Stimulated activated CD4-positive, alpha-beta T cell treated with anti-CD3 and anti-CD28 coated beads, Interleukin-2, amount 100 ng/mL, for 48 hours (primary cell): ENCODE measurements at regions not wholly inside any gene's neighbourhood (a gene's known extent, or its start where the extent isn't known, plus 50 kb on each side); places are given as distances from the start of the nearest gene placed in this dataset.
"Not testable (repeated sequence)": the region's sequence is repeated elsewhere in the genome, so short reads cannot be mapped to it uniquely, and the experiment has no call there.

Experiments used
- DNase-seq, 2 donors: peaks; one replicate each; pipeline ENCODE4 v3.0.0-alpha.2; 2020

- DNase-seq, result no peak
These were observed 164.3 kb upstream of the PABPC3 start for GRCh38 chr13:24931450-24932251.

GRCh38 chr13:24933106-24934023 is 162.6 kb upstream of the PABPC3 start:
- not testable (repeated sequence) for DNase-seq

DNA sequence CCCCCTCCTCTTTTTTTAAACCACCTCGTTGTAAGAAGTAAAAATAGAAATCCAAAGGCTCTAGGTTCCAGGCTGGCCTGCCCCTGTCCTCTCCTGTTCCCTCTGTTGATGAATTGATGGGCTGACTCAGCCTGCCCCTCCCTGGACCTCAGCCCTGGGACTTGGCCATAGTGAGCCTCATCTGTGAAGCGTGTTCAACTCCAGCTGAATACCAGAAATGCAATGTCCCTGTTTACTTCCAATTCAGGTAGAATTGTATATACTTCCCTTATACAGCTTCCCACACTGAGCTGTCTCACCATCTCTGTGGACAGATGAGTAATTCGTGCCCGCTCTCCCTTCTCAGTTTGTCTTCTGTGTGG is 161.9 kb upstream of the PABPC3 start:
- DNase-seq, result not testable (repeated sequence)

- no peak for DNase-seq
These were observed 157.0 kb upstream of the PABPC3 start for GRCh38 chr13:24938966-24939365.

DNA sequence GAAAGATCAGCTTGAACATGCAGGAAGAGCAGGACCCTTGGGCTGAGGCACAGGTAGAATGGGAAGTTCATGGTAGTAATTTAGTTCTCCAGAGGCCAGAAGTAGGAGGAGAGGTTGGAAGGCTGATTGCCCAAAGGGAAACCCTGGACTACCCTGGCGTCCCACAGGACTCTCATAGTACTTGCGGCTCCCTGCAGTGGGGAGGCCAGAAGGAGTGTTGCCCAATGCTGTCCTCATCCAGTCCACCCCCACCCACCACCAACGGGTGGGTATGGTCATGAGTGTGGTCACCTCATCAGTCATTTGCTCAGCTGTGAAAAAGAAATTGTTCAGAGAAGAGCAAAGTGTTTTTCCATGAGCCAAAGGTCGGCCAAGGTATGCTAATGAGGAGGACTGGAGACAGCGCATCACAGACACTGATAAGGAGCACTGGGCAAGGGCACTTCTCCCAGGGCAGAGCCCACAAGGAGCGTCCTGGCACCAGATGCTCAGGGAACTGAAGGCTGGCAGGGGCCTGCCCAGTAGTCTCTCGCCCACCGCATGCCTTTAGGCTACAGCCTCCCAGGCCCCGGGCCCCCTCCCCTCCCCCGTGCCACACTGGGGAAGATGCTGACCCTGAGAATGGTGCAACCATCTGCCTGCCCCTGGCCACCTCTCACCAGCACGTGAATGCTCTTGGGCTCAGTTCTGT is 154.8 kb upstream of the PABPC3 start:
- DNase-seq, result not testable (repeated sequence)

GRCh38 chr13:24943136-24943535 is 152.8 kb upstream of the PABPC3 start:
- no peak for DNase-seq

GRCh38 chr13:24944073-24944472 is 151.9 kb upstream of the PABPC3 start:
- DNase-seq, result not testable (repeated sequence)

- DNase-seq, result not testable (repeated sequence)
These were observed 147.0 kb upstream of the PABPC3 start for GRCh38 chr13:24948977-24949376.

GRCh38 chr13:24950611-24951010 is 145.3 kb upstream of the PABPC3 start:
- not testable (repeated sequence) for DNase-seq

- not testable (repeated sequence) for DNase-seq
These were observed 128.0 kb upstream of the PABPC3 start for GRCh38 chr13:24967970-24968369.

DNA sequence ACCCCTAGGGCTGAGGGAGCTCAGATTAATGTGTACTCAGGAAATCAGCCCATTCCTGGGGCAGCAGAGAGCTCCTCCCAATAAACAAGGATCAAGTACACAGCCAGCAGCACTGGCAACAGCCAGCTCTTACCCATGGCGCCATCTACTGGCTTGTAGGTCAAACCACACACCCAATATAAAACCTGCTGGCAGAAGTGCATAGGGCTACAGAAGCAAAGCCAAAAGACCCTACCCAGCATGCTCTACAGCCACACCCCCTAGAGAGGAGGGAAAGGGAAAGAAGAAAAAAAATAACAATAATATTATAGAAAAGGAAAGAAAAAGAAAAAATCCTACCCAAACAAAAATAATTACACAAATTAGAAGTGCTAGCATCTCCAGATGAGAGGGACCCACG is 127.5 kb upstream of the PABPC3 start:
- DNase-seq, result not testable (repeated sequence)

DNA sequence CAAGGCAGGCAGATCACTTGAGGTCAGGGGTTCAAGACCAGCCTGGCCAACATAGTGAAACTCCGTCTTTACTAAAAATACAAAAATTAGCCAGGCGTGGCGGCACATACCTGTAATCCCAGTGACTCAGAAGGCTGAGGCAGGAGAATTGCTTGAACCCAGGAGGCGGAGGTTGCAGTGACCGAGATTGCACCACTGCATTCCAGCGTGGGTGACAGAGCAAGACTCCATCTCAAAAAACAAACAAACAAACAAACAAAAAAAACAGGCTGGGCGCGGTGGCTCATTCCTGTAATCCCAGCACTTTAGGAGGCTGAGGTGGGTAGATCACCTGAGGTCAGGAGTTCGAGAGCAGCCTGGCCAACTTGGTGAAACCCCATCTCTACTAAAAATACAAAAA is 122.8 kb upstream of the PABPC3 start:
- not testable (repeated sequence) for DNase-seq

GRCh38 chr13:24981181-24981803 is 114.6 kb upstream of the PABPC3 start:
- not testable (repeated sequence) for DNase-seq

GRCh38 chr13:24982333-24982999 is 113.5 kb upstream of the PABPC3 start:
- no peak for DNase-seq

GRCh38 chr13:24983094-24983493 is 112.8 kb upstream of the PABPC3 start:
- DNase-seq, result no peak

GRCh38 chr13:24984134-24984533 is 111.8 kb upstream of the PABPC3 start:
- DNase-seq, result no peak

DNA sequence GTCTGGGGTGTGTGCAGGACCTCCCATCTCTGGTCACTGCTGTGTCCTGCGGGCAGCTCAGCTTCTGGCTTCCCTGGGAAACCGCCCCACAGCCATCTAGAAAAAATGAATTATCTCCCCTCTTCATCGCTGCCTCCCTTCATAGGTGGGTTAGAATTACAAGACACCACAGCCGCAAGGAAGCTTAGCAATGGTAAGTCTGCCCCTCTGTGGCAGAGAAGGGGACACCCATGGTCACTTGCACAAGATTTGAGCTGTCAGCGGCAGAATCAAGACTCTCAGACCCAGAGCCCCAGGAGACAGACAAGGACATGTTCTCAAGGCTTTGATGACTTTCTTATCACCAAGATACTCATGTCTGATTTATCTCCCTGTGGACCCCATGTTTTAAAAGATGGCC is 110.8 kb upstream of the PABPC3 start:
- no peak for DNase-seq

DNA sequence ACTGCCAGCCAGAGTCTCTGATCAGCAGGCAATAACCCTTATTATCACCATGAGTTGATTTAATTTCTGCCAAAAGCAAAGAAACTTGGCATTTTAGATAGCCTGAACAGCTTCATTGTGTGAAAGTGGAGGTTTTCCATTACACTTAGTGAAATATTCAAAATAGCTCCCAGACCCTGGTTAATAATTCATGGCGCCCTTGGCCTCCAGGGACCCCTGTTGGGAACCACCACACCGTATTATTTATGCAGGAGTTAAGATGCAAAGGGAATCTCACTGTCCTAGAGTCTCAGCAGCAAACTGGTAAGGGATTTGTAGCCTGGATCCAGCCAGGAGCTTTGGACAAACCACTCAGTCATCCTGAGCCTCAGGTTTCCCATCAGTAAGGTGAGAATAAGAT is 110.0 kb upstream of the PABPC3 start:
- no peak for DNase-seq

GRCh38 chr13:24986826-24987225 is 109.1 kb upstream of the PABPC3 start:
- no peak for DNase-seq

DNA sequence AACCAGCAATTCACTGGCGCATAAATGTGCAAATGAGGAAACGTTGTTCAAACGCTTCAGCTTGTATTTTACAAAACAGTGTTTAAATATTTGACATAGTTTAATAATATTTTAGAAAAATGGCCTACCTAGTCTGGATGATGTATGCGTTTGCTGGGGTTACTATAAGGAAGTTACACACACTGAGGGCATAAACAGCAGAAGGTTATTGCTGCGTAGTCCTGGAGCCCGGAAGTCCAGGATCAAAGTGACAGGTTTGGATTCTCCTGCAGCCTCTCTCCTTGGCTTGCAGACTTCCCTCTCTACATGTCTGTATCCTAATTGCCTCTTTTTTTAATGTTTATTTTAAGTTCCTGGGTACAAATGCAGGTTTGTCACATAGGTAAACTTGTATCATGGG is 106.0 kb upstream of the PABPC3 start:
- DNase-seq, result not testable (repeated sequence)

DNA sequence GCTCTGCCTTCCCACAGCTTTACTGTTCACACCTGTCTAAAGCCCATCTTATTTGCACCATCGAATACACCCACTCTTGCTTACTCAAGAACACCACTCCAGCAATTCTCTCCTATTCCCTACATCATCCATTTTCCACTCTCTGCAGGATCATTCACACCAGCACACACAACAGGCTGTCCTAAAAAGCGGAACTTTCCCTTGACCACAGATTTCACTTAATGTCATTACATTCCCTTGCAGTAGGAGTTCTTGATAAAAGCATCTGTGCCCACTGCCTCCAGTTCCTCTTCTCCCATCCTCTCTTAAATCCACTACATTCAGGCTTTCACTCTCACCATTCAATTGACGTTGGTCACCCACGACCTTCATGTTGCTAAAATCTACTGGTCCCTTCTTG is 103.0 kb upstream of the PABPC3 start:
- DNase-seq, result not testable (repeated sequence)

DNA sequence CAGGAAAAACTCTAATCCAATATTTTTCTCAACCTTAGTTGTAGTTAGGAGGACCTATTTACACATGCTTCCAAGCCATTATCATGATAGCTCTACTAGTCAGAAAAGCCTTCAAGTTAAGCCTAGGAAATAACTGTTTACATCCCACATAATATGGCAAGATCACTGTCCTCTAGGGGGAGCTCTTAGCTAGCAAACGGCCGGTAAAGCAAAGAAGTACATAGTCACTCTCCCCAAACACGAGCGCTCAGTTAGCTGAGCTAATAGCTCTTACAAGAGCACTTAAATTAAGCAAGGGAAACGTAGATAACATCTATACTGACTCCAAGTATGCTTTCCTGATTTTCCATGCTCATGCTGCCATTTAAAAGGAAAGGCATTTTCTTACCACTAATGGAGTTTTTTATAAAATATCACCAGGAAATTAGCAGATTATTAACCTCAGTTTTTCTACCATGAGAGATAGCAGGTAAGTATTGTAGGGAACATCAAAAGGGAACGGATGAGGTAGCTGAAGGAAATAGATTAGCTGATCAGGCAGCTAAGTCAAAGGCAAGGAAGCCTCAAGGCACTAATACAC is 100.6 kb upstream of the PABPC3 start:
- peak; percentile 41 to 47 for DNase-seq
